ENCODE measurements at regions not wholly inside any gene's neighbourhood (a gene's known extent, or its start where the extent isn't known, plus 50 kb on each side); places are given as distances from the start of the nearest gene placed in this dataset.

GRCh38 chr5:57862471-57862911, 379.9 kb upstream of the ACTBL2 start:
- 52 to 55% methylated on average over 5 of the region's 5 CpGs for WGBS, 2 donors
- no peaks in the 10 kb centered on the region for H3K9me3 ChIP-seq
- H3K27me3 ChIP-seq = no peaks in the 10 kb centered on the region
- DNase-seq = no peak
- no peak overlapping the region for H3K4me3 ChIP-seq
- no peak for TF ChIP-seq CTCF (IDR thresholded peaks at IDR 0.05)
- no peak for TF ChIP-seq POLR2A (IDR thresholded peaks at IDR 0.05)
- intact Hi-C loops (cut with DNase I) = no loop called here
- H3K36me3 ChIP-seq (replicated peaks in 1 of 2; ENCODE audit: insufficient read depth in 1 of 2, low read depth in 2 of 2) = no peaks in the 10 kb centered on the region
- ATAC-seq = no peak
- H3K4me1 ChIP-seq = no peaks in the 10 kb centered on the region
- H3K27ac ChIP-seq = no peak overlapping the region

- intact Hi-C loops (cut with DNase I) = no loop called here
- H3K4me1 ChIP-seq = no peaks in the 10 kb centered on the region
- DNase-seq (no peak), ATAC-seq (no peak)
- no peak overlapping the region for H3K27ac ChIP-seq
- no peaks in the 10 kb centered on the region for H3K36me3 ChIP-seq (replicated peaks in 1 of 2; ENCODE audit: insufficient read depth in 1 of 2, low read depth in 2 of 2)
- H3K27me3 ChIP-seq = no peaks in the 10 kb centered on the region
- TF ChIP-seq CTCF (IDR thresholded peaks at IDR 0.05) (no peak), POLR2A (IDR thresholded peaks at IDR 0.05) (no peak)
- WGBS, 2 donors = 91 to 99% methylated on average over 3 of the region's 3 CpGs
- no peak overlapping the region for H3K4me3 ChIP-seq
- H3K9me3 ChIP-seq = no peaks in the 10 kb centered on the region
These were observed 377.0 kb upstream of the ACTBL2 start for GRCh38 chr5:57859626-57860025.

- Histone ChIP-seq H3K4me1 (no peaks in the 10 kb centered on the region), H3K27me3 (no peaks in the 10 kb centered on the region), H3K4me3 (no peak overlapping the region), H3K36me3 (replicated peaks in 1 of 2; ENCODE audit: insufficient read depth in 1 of 2, low read depth in 2 of 2) (no peaks in the 10 kb centered on the region), H3K9me3 (no peaks in the 10 kb centered on the region), H3K27ac (no peak overlapping the region)
- TF ChIP-seq CTCF (IDR thresholded peaks at IDR 0.05) (no peak), POLR2A (IDR thresholded peaks at IDR 0.05) (no peak)
- no peak for ATAC-seq
- DNase-seq = no peak
- intact Hi-C loops (cut with DNase I) = no loop called here
These were observed 376.3 kb upstream of the ACTBL2 start for GRCh38 chr5:57858905-57859304.

- TF ChIP-seq POLR2A (IDR thresholded peaks at IDR 0.05) = no peak
- TF ChIP-seq CTCF (IDR thresholded peaks at IDR 0.05) = no peak
- intact Hi-C loops (cut with DNase I) = no loop called here
These were observed 375.1 kb upstream of the ACTBL2 start for GRCh38 chr5:57857696-57858095.

GRCh38 chr5:57855831-57856230, 373.2 kb upstream of the ACTBL2 start:
- ATAC-seq (no peak), DNase-seq (no peak)
- H3K9me3 ChIP-seq = no peaks in the 10 kb centered on the region
- H3K4me1 ChIP-seq = no peaks in the 10 kb centered on the region
- no peak overlapping the region for H3K4me3 ChIP-seq
- H3K27ac ChIP-seq = no peak overlapping the region
- intact Hi-C loops (cut with DNase I) = no loop called here
- H3K36me3 ChIP-seq (replicated peaks in 1 of 2; ENCODE audit: insufficient read depth in 1 of 2, low read depth in 2 of 2) = no peaks in the 10 kb centered on the region
- 83 to 93% methylated on average over 2 of the region's 2 CpGs for WGBS, 2 donors
- no peak for TF ChIP-seq CTCF (IDR thresholded peaks at IDR 0.05)
- no peak for TF ChIP-seq POLR2A (IDR thresholded peaks at IDR 0.05)
- H3K27me3 ChIP-seq = no peaks in the 10 kb centered on the region

More at GRCh38 chr5:57857696-57858095, 375.1 kb upstream of the ACTBL2 start:
- ATAC-seq (no peak), DNase-seq (no peak)
- Histone ChIP-seq H3K27ac (no peak overlapping the region), H3K27me3 (no peaks in the 10 kb centered on the region), H3K36me3 (replicated peaks in 1 of 2; ENCODE audit: insufficient read depth in 1 of 2, low read depth in 2 of 2) (no peaks in the 10 kb centered on the region), H3K4me3 (no peak overlapping the region), H3K4me1 (no peaks in the 10 kb centered on the region), H3K9me3 (no peaks in the 10 kb centered on the region)
